PC-9 (cell line): ENCODE measurements at regions not wholly inside any gene's neighbourhood (a gene's known extent, or its start where the extent isn't known, plus 50 kb on each side); places are given as distances from the start of the nearest gene placed in this dataset.

Experiments used
- EZH2 ChIP-seq: fragments of 200-600 bp; sonication (generic); IDR thresholded peaks from 2 replicates; pipeline ENCODE4 v1.8.0; 2017; ENCODE audit warnings: antibody characterized with exemption, low read depth
- TF ChIP-seq, protein P1 (sequence below): fragments of 200-600 bp; sonication (generic); conservative IDR thresholded peaks from 2 replicates; pipeline ENCODE4 v1.6.1; 2017; ENCODE audit warnings: mixed run types, antibody characterized with exemption, mild to moderate bottlenecking, moderate library complexity

- TF ChIP-seq, protein P1, sequence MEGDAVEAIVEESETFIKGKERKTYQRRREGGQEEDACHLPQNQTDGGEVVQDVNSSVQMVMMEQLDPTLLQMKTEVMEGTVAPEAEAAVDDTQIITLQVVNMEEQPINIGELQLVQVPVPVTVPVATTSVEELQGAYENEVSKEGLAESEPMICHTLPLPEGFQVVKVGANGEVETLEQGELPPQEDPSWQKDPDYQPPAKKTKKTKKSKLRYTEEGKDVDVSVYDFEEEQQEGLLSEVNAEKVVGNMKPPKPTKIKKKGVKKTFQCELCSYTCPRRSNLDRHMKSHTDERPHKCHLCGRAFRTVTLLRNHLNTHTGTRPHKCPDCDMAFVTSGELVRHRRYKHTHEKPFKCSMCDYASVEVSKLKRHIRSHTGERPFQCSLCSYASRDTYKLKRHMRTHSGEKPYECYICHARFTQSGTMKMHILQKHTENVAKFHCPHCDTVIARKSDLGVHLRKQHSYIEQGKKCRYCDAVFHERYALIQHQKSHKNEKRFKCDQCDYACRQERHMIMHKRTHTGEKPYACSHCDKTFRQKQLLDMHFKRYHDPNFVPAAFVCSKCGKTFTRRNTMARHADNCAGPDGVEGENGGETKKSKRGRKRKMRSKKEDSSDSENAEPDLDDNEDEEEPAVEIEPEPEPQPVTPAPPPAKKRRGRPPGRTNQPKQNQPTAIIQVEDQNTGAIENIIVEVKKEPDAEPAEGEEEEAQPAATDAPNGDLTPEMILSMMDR = no peak
- no peak for TF ChIP-seq EZH2
Measured at GRCh38 chr7:37535841-37536240, 87.2 kb upstream of the ELMO1 start.
